8988T (cell line): ENCODE measurements at regions not wholly inside any gene's neighbourhood (a gene's known extent, or its start where the extent isn't known, plus 50 kb on each side); places are given as distances from the start of the nearest gene placed in this dataset.

Source experiments
- DNase-seq: peaks from one replicate; pipeline ENCODE4 v3.0.0; 2011

GRCh38 chr11:90798769-90799168 is 575.9 kb upstream of the CHORDC1 start:
- no peak for DNase-seq

DNA sequence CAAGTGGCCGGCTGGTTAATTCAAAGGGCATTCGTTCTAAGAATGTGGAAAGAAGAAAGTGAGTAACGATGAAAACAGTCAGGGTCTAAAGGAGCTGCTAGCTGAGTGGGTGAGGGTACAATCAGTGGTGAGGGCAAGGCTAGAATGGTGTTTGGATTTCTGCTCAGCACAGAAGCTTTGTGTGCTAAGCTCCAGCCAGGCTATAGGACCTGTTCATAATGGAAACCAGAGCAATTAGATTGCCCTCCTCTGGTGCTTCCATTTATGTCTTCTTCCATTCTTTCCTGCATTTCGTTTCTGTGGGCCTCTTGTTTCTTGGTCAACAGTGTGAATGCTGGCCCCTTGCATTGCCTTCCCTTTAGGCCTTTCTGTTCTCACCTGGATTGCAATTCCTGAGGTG is 572.9 kb upstream of the CHORDC1 start:
- DNase-seq = no peak

DNA sequence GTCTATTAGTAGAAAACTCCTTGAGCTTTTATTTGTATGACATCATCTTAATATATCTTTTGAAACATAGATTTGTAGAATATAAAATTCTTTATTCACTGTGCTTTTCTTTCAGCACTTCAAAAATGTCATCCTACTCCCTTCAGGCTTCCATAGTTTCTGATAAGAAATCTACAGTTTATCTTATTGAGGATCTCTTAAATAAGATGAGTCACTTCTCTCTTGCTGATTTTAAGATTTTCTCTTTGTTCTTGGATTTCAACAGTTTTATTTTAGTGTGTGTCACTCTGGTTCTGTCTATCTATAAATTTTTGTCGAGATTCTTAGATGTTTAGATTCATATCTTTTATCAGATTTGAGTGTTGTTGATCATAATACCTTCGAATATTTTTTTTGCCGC is 566.1 kb upstream of the CHORDC1 start:
- no peak for DNase-seq

GRCh38 chr11:90784241-90784814 is 561.5 kb upstream of the CHORDC1 start:
- DNase-seq = no peak

DNA sequence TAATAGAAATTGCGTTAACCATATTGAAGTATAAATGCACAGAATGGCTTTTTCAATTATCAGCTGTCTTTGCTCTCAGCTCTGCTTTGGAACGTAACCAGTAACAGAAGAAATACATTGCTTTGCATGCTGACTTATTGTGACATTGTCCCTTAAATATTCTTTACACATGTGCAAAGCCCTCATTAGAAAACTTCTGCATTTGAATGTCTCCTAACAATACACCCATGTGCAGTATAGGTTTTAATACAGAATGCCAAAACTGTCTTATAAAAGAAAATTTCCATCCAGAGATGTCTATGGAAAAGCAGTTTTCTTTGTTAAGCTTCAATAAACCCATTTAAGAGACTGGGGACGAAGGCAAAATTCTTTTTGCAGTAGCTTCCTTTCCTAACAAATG is 560.3 kb upstream of the CHORDC1 start:
- no peak for DNase-seq

DNA sequence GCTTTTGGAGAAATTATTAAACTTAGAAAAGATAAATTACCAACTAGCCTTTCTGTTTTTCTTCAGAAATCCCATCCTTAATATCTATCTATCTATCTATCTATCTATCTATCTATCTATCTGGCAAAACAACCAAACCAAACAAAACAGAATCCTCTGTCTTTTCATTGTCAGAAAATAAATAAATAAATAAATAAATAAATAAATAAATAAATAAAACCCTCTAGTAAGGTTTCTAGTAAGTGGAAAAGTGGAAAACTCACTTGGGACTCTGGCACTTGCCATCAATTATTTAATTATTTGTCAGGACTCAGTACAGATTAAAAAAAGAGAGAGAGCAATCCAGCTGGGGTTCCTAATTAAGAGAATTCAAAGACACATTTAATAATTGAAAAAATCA is 556.2 kb upstream of the CHORDC1 start:
- no peak for DNase-seq

- no peak for DNase-seq
These were observed 552.8 kb upstream of the CHORDC1 start for GRCh38 chr11:90775567-90776165.

GRCh38 chr11:90774727-90775566 is 552.1 kb upstream of the CHORDC1 start:
- DNase-seq = no peak

DNA sequence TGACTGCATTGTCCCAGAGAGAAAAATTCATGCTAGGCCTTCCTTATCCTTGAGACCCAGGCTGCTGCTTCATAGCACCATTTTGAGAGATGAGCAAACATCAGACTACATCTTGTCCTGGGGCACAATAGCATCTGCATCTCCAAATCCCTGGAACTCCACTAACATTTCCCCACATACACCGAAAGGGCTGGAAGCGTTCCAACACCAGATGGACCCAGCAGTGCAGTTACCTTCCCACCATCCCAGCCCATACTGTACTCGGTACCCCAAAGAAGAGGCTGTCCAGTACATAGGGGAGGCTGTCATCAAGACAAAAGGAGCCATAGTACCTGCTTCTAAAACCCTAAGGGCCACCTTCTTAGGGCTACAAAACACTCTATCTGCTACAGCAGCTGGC is 547.2 kb upstream of the CHORDC1 start:
- DNase-seq = no peak

GRCh38 chr11:90766121-90766520 is 543.3 kb upstream of the CHORDC1 start:
- DNase-seq = no peak

DNA sequence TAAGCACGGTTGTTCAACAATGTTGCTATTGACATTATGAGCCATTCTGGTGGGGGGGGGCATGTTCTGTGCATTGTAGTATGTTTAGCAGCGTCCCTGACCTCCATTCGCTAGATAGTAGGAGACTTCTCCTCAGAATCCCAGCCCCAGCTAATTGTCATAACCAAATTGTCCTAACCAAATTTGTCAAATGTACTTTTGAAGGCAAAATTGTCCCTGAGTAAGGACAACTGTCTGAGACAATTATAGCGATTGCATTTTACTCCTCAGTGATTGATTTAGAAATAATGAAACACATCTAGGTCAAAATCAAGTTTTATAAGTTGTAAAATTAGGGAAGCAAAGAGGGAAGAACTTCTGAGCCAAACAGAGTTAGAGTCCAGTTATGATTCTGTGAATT is 541.8 kb upstream of the CHORDC1 start:
- DNase-seq = no peak

GRCh38 chr11:90757849-90758494 is 535.1 kb upstream of the CHORDC1 start:
- DNase-seq = no peak

- DNase-seq = no peak
These were observed 533.8 kb upstream of the CHORDC1 start for GRCh38 chr11:90756617-90757016.

GRCh38 chr11:90753546-90753945 is 530.7 kb upstream of the CHORDC1 start:
- DNase-seq = no peak

DNA sequence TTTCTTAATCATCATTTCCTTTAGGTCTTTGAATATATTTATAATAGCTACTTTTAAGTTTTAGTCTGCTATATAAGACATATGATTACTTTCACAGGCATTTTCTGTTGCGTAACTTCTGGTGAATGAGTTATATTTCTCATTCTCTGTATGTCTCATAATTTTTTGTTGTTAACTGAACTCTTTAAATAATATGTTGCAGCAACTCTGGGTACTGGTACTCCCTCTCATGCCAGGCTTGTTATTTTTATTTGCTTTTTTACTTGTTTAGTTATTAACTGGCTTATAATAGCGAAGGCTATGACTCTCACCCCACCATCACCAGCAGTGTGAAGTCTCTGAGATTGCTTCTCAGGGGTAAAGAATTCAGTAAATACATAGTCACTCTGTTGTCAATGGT is 524.2 kb upstream of the CHORDC1 start:
- no peak for DNase-seq

GRCh38 chr11:90744169-90744568 is 521.3 kb upstream of the CHORDC1 start:
- DNase-seq = no peak

DNA sequence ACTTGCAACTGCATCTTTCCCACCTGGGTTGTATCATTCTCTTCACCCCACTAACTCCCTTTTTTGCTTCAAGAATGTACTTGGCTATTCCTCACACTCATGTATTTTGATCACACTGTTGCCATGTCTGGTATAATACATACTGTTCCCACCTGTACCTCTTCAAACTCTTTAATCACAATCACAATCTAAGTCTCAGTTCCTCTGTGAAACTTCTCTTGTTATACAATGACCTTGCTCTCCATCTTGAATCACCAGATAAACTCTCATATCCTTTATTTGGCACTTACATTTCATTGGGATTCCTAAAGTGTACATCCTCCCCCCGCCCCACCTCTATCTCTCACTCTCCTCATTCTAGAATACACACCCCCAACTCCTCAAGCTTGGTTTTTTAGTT is 516.0 kb upstream of the CHORDC1 start:
- DNase-seq = no peak

DNA sequence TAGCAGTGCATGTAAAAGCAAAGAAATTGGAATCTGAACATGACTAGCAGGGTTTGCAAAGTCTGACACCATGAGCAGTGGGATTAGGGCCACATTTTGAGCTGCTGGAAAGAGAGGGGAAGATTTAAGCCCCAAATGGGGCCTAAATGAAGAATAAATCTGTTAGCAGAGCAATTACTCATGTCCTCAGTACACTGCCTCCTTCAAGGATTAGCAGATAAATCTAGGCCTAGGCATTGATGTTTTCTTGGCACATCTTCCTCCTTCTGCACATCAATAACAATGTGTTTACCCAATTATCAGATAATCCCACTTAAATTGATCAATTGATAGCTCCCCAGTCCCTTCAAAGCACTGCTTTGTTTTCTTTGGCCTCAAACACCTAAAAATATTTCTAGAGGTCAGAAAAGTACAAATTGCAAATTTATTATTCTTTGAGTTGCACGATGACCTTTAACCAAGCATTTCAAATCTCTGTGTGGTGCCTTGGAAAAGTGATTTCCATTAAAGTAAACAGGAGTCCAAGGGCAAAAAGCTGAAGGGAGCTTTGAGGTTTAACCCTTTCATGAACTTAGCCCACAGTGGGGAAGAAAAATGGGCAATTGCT is 514.7 kb upstream of the CHORDC1 start:
- DNase-seq = no peak

GRCh38 chr11:90732486-90732885 is 509.6 kb upstream of the CHORDC1 start:
- DNase-seq = no peak

- no peak for DNase-seq
These were observed 500.6 kb upstream of the CHORDC1 start for GRCh38 chr11:90723475-90723874.

DNA sequence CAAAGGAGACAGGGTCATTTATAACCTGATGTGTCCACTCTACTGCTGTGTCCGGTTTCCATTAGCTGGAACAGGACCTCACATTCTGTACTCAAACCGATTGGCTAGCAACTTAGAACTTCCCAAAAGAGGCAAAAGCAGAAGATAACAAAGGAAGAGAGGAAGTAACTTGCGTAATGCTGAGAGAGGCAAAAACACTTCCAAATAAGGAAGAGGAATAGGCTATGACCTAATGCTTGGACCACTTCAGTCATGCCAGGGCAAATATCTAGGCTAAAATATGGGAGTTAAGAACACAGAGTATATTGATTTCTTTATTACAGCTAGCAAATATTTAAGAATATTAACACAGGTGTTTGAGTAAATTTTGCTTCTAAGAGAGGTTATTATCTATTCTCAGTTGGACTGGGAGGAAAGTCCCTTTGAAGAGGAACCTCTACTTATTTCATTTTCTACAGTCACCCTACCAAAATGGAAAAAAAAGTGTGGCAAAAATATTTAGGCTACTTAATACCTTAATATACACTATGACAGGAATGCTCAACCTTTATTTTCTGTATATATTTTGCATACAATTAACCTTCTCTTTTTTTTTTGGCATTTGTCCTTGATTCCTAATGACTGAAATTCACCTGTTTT is 499.8 kb upstream of the CHORDC1 start:
- DNase-seq = no peak

- no peak for DNase-seq
These were observed 494.7 kb upstream of the CHORDC1 start for GRCh38 chr11:90717522-90717921.

DNA sequence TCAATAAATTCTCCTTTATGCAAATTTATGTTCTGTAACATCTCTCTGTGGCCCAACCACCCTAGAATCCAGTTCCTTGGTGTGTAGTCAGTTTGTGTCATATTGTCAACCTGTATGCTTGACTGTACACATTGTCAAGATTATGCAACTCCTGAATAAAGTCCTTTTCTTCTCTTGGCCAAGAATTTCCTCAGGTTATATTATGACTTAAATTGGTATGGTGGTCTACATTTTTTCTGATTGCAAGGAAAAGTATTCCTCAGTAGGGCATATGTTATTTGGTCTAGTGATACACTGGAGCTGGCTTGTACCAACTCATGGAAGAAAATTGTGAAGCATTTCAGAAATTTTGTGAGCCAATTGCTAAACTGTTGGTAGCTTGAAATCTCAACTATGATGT is 482.8 kb upstream of the CHORDC1 start:
- no peak for DNase-seq
